Lower leg skin (tissue), 4 donors: ENCODE measurements at regions not wholly inside any gene's neighbourhood (a gene's known extent, or its start where the extent isn't known, plus 50 kb on each side); places are given as distances from the start of the nearest gene placed in this dataset.
"Not testable (repeated sequence)": the region's sequence is repeated elsewhere in the genome, so short reads cannot be mapped to it uniquely, and the experiment has no call there.

Experiments used
- DNase-seq, 2 donors: peaks; one replicate each; pipeline ENCODE4 v3.0.0-alpha.2; 2019; ENCODE audit warnings: low spot score in 2 of 2
- H3K4me3 ChIP-seq: fragments of 200-600 bp; sonication (generic); 2 replicates; pipeline ENCODE4 v1.5.1; 2017; ENCODE audit warnings: mild to moderate bottlenecking, low read depth; ENCODE audit not compliant: poor library complexity, severe bottlenecking
- CTCF ChIP-seq, 3 donors: fragments of 450-650 bp; IDR thresholded peaks; one replicate each; pipeline ENCODE4 v1.5.1; 2016; ENCODE audit warnings: antibody characterized with exemption in 3 of 3, mild to moderate bottlenecking in 3 of 3, moderate library complexity in 2 of 3
- POLR2A ChIP-seq, 2 donors: fragments of 450-650 bp; IDR thresholded peaks; one replicate each; pipeline ENCODE4 v1.6.1; 2016 to 2017; ENCODE audit warnings: antibody characterized with exemption in 2 of 2, mild to moderate bottlenecking in 1 of 2, moderate library complexity in 1 of 2
- WGBS, 2 donors: methylation state at CpG; one replicate each; pipeline ENCODE4 v1.1.5; 2018; 5-methylcytosine and 5-hydroxymethylcytosine counted together
- intact Hi-C: fragments of 100-400 bp; cut with DNase I; formaldehyde crosslinking; loops from one replicate; pipeline ENCODE4 v1.15.0; 2023; ENCODE audit warnings: low total_unique reads

- TF ChIP-seq CTCF (IDR thresholded peaks at IDR 0.05) (no peak), POLR2A (IDR thresholded peaks at IDR 0.05) (no peak)
- no peak for DNase-seq
- H3K4me3 ChIP-seq, result no peak overlapping the region
- 36 to 38% methylated on average over 6 of the region's 6 CpGs for WGBS, 2 donors
- intact Hi-C loops, result no loop called here
Observed at GRCh38 chr6:150788089-150788488, 77.4 kb upstream of the MTHFD1L start.

GRCh38 chr6:150789906-150790305 is 75.6 kb upstream of the MTHFD1L start:
- DNase-seq, intact Hi-C loops, H3K4me3 ChIP-seq: not testable (repeated sequence)
- 90 to 91% methylated on average over 6 of the region's 6 CpGs for WGBS, 2 donors

DNA sequence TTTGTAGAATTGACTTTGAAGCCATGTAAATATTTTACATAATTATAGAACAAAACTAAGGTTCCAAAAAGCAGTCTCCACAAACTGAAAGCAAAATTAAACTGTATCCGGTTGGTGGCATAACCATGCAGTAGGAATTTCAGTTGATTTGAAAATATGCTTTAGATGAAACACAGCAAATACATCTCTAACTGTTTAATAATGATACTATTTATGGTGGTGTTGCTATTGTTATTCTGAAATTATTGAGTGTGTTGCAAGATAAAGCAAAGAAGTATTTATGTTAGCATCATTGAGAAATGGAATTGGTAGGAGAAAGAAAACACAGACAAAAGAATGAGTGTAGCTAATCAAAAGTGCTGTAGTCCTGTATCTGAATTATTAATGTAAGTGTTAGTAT is 73.8 kb upstream of the MTHFD1L start:
- DNase-seq, result no peak
- no peak overlapping the region for H3K4me3 ChIP-seq
- 84 to 86% methylated on average over 1 of the region's 1 CpG for WGBS, 2 donors
- intact Hi-C loops, result no loop called here
- TF ChIP-seq CTCF (IDR thresholded peaks at IDR 0.05) (no peak), POLR2A (IDR thresholded peaks at IDR 0.05) (no peak)

DNA sequence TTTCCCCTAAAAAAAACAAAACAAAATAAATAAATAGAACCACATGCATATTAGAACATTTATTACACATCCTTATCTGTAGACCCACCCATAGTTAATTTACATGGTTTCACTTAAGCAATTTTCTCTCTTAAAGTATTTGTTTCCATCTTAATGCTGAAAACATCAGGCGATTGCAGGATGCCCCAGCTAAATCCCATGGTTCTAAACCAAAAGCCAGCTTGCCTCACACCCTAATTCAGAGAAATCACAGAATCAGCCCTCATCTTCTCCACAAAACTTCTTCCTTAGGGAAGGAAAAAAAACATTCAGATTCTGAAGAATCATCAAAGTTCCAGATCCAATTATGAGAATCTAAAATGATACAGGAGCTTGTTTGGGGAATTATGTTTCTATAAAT is 67.6 kb upstream of the MTHFD1L start:
- TF ChIP-seq POLR2A (IDR thresholded peaks at IDR 0.05) (no peak), CTCF (IDR thresholded peaks at IDR 0.05) (no peak)
- DNase-seq, result no peak
- H3K4me3 ChIP-seq, result no peak overlapping the region
- 73 to 84% methylated on average over 1 of the region's 1 CpG for WGBS, 2 donors
- intact Hi-C loops, result no loop called here

DNA sequence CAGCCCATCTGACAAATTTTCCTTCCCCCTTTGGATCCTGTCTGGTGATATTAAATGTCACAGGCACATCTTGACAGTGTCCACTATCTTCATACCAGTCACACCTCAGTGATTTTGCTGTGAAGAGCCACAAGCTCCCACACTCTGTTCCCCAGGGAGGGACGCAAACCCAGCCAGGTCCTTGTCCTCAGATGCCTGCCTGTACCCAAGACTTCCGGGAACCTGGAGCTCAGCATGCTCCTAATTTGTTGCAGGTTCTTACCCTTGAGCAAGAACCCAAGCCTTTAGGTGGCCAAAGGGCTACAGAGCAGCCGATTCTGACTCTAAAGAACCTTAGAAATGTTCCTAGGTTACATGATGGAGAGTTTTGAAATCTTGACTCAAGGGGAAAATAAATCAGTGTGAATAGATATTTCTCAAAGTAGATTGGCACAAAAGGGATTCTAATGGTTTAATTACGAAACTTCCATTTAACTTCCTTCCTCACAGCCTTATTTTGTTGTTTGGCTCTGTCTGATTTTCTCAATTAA is 66.2 kb upstream of the MTHFD1L start:
- no peak for DNase-seq
- intact Hi-C loops, result no loop called here
- no peak overlapping the region for H3K4me3 ChIP-seq
- WGBS, 2 donors, result 64 to 80% methylated on average over 4 of the region's 4 CpGs
- TF ChIP-seq POLR2A (IDR thresholded peaks at IDR 0.05) (no peak), CTCF (IDR thresholded peaks at IDR 0.05) (no peak)

- TF ChIP-seq CTCF (IDR thresholded peaks at IDR 0.05) (no peak), POLR2A (IDR thresholded peaks at IDR 0.05) (no peak)
- DNase-seq, result no peak
- 51 to 52% methylated on average over 8 of the region's 8 CpGs for WGBS, 2 donors
- H3K4me3 ChIP-seq, result no peak overlapping the region
- intact Hi-C loops, result no loop called here
Observed at GRCh38 chr6:150800674-150801314, 64.7 kb upstream of the MTHFD1L start.
